A673 (cell line): ENCODE measurements at regions not wholly inside any gene's neighbourhood (a gene's known extent, or its start where the extent isn't known, plus 50 kb on each side); places are given as distances from the start of the nearest gene placed in this dataset.

Experiments
- BruUV-seq: library from RNA; stranded (reverse); fragments of 400-500 nt; replicated peaks from 2 replicates; lab custom pipeline; 2021; lab: Mats Ljungman, UMichigan
- CTCF ChIA-PET: fragments of 300-600 bp; sonication (Branson Sonifier 250); formaldehyde crosslinking; loops from one replicate; lab custom pipeline; 2022; ENCODE audit warnings: antibody characterized with exemption; lab: Charles Lee
- POLR2A ChIA-PET: fragments of 300-600 bp; sonication (Branson Sonifier 250); formaldehyde crosslinking; loops from one replicate; lab custom pipeline; 2022; ENCODE audit warnings: antibody characterized with exemption; ENCODE audit not compliant: low non-redundant PET; lab: Charles Lee
- DNase-seq: peaks from one replicate; pipeline ENCODE4 v3.0.0-alpha.2; 2015; ENCODE audit warnings: low spot score
- H3K27ac ChIP-seq: fragments of 200-600 bp; sonication (generic); 2 replicates; pipeline ENCODE4 v1.5.1; 2016; ENCODE audit warnings: mixed run types, low read depth, mild to moderate bottlenecking, mixed read lengths, antibody characterized with exemption, low read length; ENCODE audit not compliant: poor library complexity, severe bottlenecking
- H3K27me3 ChIP-seq: fragments of 200-600 bp; sonication (generic); replicated peaks from 2 replicates; pipeline ENCODE4 v1.6.1; 2017; ENCODE audit warnings: mixed run types, low read depth, mild to moderate bottlenecking, mixed read lengths, antibody characterized with exemption, low read length; ENCODE audit not compliant: insufficient read depth, poor library complexity
- H3K36me3 ChIP-seq: fragments of 200-600 bp; sonication (generic); 2 replicates; pipeline ENCODE4 v1.6.1; 2016; ENCODE audit warnings: mixed run types, mild to moderate bottlenecking, mixed read lengths, antibody characterized with exemption, low read length; ENCODE audit not compliant: insufficient read depth, poor library complexity, severe bottlenecking
- H3K4me1 ChIP-seq: fragments of 200-600 bp; sonication (generic); 2 replicates; pipeline ENCODE4 v1.6.1; 2017; ENCODE audit warnings: mixed run types, mild to moderate bottlenecking, mixed read lengths, antibody characterized with exemption, low read length; ENCODE audit not compliant: insufficient read depth, poor library complexity, severe bottlenecking
- H3K4me3 ChIP-seq: fragments of 200-600 bp; sonication (generic); 2 replicates; pipeline ENCODE4 v1.5.1; 2016; ENCODE audit warnings: low read depth, mixed run types, mild to moderate bottlenecking, mixed read lengths, low read length; ENCODE audit not compliant: poor library complexity, severe bottlenecking
- H3K9me3 ChIP-seq: fragments of 200-600 bp; sonication (generic); 2 replicates; pipeline ENCODE4 v1.6.1; 2016; ENCODE audit warnings: mixed run types, low read depth, mild to moderate bottlenecking, mixed read lengths, antibody characterized with exemption, low read length; ENCODE audit not compliant: poor library complexity, severe bottlenecking
- CTCF ChIP-seq: fragments of 300-800, 200-600 bp; sonication (generic); conservative IDR thresholded peaks from 2 replicates; pipeline ENCODE4 v1.5.1; 2017; ENCODE audit warnings: low read depth, mild to moderate bottlenecking, antibody characterized with exemption, low read length, moderate library complexity, mixed read lengths
- EZH2 ChIP-seq: fragments of 200-600 bp; sonication (generic); IDR thresholded peaks from 2 replicates; pipeline ENCODE4 v1.6.1; 2017; ENCODE audit warnings: borderline replicate concordance, low read depth, mild to moderate bottlenecking, mixed read lengths, antibody characterized with exemption, low read length; ENCODE audit not compliant: poor library complexity, severe bottlenecking
- intact Hi-C: fragments of 100-400 bp; cut with micrococcal nuclease; formaldehyde crosslinking; loops from one replicate; pipeline ENCODE4 v1.10.0; 2022; ENCODE audit not compliant: unreplicated experiment

- POLR2A ChIA-PET: no interaction called here
These were observed 154.3 kb upstream of the IQSEC1 start for GRCh38 chr3:13227315-13228165.

GRCh38 chr3:13224967-13225366, 151.7 kb upstream of the IQSEC1 start:
- POLR2A ChIA-PET: no interaction called here
- no peak overlapping the region for H3K4me3 ChIP-seq
- no TSS peak for BruUV-seq
- no peak for DNase-seq
- H3K9me3 ChIP-seq: no peaks in the 10 kb centered on the region
- no peak overlapping the region for H3K27ac ChIP-seq
- H3K4me1 ChIP-seq: no peaks in the 10 kb centered on the region
- intact Hi-C loops: no loop called here
- H3K36me3 ChIP-seq: no peaks in the 10 kb centered on the region
- H3K27me3 ChIP-seq: no peaks in the 10 kb centered on the region
- CTCF ChIA-PET: no interaction called here
- TF ChIP-seq EZH2 (no peak), CTCF (no peak)

More at GRCh38 chr3:13227315-13228165, 154.3 kb upstream of the IQSEC1 start:
- no peaks in the 10 kb centered on the region for H3K9me3 ChIP-seq
- no peaks in the 10 kb centered on the region for H3K36me3 ChIP-seq
- H3K27me3 ChIP-seq: no peaks in the 10 kb centered on the region
- intact Hi-C loops: no loop called here
- CTCF ChIA-PET: no interaction called here
- no peaks in the 10 kb centered on the region for H3K4me1 ChIP-seq
- H3K4me3 ChIP-seq: no peak overlapping the region
- TF ChIP-seq EZH2: no peak
- no peak for TF ChIP-seq CTCF
- BruUV-seq: no TSS peak
- H3K27ac ChIP-seq: no peak overlapping the region
- DNase-seq: no peak

- H3K9me3 ChIP-seq: no peaks in the 10 kb centered on the region
- H3K27me3 ChIP-seq: no peaks in the 10 kb centered on the region
- H3K27ac ChIP-seq: no peak overlapping the region
- H3K36me3 ChIP-seq: no peaks in the 10 kb centered on the region
- DNase-seq: no peak
- no peak overlapping the region for H3K4me3 ChIP-seq
- ChIA-PET CTCF (no interaction called here), POLR2A (no interaction called here)
- intact Hi-C loops: no loop called here
- BruUV-seq: no TSS peak
- TF ChIP-seq CTCF (no peak), EZH2 (no peak)
- no peaks in the 10 kb centered on the region for H3K4me1 ChIP-seq
These were observed 150.5 kb upstream of the IQSEC1 start for GRCh38 chr3:13223574-13224237.
